H4 (cell line): ENCODE measurements at regions not wholly inside any gene's neighbourhood (a gene's known extent, or its start where the extent isn't known, plus 50 kb on each side); places are given as distances from the start of the nearest gene placed in this dataset.
A peak's percentile ranks its signal among the peaks of the same experiment; 100 is the strongest.
"Not testable (repeated sequence)": the region's sequence is repeated elsewhere in the genome, so short reads cannot be mapped to it uniquely, and the experiment has no call there.

Source experiments
- DNase-seq: peaks from one replicate; pipeline ENCODE4 v3.0.0-alpha.2; 2015; ENCODE audit warnings: low spot score

DNA sequence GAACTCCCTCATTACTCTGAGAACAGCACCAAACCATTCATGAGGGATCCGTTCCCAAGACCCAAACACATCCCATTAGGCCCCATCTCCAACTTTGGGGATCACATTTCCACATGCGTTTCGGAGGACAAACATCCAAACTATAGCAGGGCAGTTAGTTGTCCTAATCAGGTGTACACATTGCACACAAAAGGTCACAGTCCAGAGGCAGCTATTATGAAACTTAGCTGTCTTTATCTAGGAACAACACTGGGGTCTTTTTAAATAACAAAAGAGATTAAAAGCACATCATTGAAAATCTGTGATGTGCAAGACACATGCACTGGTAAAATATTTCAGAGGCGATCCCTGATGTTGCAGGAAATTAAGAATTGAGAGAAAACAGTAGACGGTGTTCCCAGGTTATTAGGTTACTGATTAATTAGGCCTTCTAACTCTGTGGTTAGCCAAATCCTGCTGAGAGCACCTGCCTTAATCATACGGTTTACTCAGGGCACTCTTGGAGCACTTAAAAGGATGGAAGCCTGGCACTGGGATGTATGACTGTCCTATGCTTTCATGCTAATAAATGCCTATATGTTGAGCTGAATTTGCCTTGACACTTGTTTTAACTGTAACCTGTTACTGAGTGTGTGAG is 1574.5 kb upstream of the WWC1 start:
- DNase-seq, result no peak

DNA sequence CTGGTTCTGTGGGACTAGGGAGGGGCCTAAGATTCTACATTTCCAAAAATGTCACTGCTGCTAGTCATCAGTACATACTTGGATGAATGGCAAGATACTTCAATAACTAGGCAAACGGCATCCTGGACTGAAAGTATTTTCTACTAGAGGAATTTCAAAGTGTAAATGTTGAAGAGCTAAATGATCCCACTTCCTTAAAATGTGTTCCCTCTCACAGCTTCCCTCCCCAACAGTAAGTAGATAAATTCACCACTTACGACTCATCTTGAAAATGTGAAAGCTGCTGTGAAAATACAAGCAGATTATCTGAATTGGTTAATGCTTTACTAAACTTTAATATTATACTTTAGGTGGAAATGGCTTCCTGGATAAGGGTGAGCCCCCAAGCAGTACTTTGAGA is 1571.5 kb upstream of the WWC1 start:
- no peak for DNase-seq

DNA sequence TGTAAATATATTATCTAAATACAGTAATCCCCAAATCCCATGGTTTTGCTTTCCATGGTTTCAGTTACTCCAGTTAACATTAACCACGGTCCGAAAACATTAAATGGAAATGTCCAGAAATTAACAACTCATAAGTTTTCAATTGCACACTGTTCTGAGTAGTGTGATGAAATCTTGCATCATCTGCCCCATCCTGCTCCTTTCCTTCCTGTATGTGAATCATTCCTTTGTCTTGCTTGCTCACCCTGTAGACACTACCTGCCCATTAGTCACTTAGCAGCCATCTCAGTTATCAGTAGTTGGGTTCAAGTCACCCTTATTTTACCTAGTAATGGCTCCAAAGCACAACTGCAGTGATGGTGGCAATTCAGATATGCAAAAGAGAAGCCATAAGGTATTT is 1568.5 kb upstream of the WWC1 start:
- peak; percentile 76 for DNase-seq

GRCh38 chr5:166724284-166724683 is 1567.2 kb upstream of the WWC1 start:
- peak; percentile 92 for DNase-seq

DNA sequence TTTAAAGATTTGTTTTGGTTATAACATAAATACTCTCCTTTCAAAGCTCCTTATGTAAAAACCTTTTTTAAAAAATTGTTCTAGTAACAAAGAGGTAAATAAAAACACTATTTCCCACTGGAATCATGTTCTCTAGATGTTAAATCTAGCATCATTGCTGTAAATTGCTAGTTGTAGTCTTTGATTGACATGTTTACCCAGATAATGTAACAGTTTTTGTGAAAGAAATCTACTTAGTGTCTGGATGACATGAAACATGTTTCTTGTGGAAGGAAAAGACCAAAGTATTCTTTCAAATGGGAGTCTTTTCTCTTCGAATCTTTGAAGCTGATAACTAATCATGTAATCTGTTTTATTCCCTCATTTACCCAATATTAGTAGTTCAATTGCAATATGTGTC is 1565.9 kb upstream of the WWC1 start:
- DNase-seq, result no peak

GRCh38 chr5:166726406-166726805 is 1565.0 kb upstream of the WWC1 start:
- no peak for DNase-seq

DNA sequence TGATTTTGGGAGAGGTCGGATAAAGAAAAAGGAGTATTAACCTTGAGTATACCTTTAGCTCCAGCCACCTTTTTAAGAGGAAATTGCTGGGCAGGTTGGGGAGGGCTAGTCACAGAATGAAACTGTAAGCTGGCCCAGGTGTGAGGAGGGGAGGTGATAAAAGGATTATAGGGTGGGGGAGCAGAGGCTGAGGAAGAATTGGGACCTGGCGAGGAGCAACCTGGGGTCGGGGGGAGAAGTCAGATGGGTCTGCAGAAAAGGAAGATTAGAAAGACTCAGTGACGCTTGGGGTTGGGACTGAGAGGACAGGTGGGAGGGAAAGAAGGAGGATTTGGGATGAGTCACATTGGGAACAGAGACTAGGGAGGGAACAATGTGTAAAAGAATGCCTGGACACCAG is 1548.5 kb upstream of the WWC1 start:
- DNase-seq, result not testable (repeated sequence)

GRCh38 chr5:166746506-166746905 is 1544.9 kb upstream of the WWC1 start:
- no peak for DNase-seq

DNA sequence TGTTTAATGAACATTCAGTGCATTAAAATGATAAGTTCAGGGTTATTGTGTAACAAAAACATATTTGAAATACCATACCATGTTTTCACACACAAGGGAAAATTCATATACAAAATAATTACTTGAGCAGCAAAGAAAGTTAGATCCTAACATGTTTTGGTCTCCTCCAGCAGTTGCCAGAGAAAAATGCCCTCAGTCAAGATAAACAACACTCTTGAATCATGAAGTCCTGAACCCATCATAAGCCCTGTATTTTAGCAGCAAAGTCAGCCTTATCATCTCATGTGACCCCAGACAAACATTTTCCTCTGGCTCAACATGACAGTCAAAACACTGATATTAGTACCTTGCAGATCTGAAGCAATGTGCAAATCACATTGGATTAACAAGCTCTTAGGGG is 1541.1 kb upstream of the WWC1 start:
- no peak for DNase-seq

- no peak for DNase-seq
These were observed 1533.3 kb upstream of the WWC1 start for GRCh38 chr5:166758151-166758550.

- DNase-seq, result no peak
These were observed 1523.6 kb upstream of the WWC1 start for GRCh38 chr5:166767858-166768257.

DNA sequence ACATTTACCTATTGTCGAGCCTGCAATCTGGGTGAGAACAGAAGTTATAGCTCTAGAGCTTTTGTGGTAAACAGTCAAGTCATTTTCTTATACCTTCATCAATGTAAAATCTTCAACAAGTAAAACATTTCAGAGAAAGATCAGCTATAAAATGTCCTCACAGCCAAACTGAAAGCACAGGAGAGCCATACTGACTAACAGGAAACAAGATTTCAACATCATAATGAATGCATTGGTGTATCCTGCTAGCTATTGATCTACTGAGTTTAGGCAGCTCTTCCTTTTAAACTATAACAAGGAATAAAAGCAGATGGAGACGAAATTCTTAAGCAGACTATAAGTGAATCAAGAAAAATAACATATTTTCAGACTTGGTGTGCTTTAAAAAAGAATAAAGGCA is 1522.9 kb upstream of the WWC1 start:
- no peak for DNase-seq

DNA sequence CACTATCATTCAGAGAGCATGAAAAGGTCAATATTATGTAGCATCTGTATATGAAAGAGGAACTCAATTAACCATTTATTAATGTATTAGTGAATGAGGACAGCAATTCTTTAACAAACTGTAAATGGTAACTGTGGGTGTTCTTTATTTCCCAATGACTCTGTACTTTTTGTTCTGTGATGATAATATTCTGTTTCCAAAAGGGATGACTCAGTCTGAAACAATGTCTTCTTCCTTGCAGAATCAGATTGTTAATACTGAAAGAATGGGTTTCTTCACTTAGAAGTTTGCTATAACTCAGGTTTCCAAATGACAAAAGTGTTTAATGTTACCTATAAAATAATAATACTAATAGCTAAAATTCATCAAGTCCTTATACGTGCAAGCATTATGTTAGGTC is 1518.7 kb upstream of the WWC1 start:
- DNase-seq, result peak; percentile 5

DNA sequence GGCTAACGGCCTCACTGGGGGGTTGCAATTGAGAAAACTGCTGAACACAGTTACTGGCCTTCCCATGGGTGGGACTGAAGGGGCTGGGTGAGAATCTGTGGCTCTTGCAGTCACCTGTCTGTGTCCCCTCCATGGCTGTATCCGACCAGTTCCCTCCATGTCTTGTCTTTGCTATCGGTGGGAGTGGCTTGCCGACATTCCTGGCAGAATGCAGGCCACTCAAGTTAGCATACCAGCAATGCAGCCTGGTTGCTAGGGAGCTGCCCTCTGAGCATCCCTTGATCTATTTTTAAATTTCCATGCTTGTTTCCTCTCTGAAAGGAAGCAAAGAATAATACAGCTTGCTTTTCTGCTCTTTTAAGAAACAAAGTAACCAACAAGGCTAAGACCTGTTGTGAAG is 1509.7 kb upstream of the WWC1 start:
- no peak for DNase-seq

DNA sequence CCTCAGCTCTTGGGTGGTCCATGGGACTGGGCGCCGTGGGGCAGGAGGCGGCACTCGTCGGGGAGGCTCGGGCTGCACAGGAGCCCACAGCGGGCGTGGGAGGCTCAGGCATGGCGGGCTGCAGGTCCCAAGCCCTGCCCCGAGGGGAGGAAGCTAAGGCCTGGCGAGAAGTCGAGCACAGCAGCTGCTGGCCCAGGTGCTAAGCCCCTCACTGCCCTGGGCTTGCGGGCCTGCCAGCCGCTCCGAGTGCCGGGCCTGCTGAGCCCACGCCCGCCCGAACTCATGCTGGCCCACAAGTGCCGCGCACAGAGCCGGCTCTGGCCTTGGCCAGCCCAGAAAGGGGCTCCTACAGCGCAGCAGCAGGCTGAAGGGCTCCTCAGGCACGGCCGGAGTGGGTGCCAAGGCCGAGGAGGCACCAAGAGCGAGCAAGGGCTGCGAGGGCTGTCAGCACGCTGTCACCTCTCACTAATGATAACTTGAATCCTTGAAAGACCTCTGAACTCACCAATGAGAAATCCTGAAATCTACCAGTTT is 1506.8 kb upstream of the WWC1 start:
- DNase-seq, result no peak

GRCh38 chr5:166786178-166786577 is 1505.3 kb upstream of the WWC1 start:
- no peak for DNase-seq

DNA sequence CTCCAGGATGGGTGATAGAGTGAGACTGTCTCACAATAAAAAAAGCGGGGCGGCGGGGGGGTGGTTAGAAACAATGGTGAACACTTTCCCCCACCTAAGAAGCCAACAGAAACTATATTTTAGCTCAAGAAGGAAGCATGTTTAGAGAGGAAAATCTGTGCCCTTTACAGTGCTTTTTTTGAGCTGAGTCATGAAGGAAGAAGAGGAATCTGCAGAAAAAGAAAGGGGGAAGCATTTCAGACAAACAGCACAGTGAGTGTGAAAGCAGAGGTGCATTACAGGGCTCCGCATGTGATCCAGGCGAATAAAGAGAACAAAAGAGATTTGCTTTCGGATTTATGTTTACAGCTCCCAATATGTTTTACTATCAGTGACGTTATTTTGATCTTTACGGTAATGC is 1504.6 kb upstream of the WWC1 start:
- DNase-seq, result no peak

DNA sequence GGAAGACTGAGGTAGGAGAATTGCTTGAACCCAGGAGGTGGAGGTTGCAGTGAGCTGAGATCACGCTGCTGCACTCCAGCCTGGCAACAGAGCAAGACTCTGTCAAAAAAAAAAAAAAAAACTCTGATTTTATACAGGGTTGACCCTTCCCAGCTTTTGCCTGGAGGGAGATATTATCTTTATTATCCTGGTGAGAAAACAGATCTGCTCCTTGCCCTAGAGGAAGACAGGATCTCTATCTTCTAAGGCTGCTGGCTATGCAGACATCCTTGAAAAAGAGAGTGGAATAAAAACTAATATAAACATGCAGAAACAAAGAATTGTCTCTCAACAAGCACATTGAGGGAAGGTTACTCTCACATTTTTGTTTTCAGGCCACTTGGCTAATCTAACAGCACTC is 1503.4 kb upstream of the WWC1 start:
- no peak for DNase-seq

DNA sequence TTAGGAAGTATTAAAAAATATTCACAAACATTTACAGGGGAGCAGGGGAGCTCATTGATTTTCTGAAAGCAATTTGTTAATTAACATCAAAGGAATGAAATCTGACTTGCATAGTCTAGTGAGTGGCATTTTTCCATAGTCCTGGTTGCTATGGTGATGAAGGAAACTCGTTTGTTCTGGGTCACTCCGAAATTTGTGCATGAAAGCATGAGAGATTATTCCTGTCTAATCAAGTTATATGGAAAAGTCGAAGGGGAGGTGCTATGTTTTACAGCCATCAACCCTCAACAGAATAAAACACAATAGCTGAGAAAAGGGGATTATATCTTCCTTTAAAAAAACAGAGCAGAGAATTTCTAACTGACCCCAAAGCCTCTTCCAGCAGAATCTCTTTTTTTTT is 1495.7 kb upstream of the WWC1 start:
- DNase-seq, result no peak

DNA sequence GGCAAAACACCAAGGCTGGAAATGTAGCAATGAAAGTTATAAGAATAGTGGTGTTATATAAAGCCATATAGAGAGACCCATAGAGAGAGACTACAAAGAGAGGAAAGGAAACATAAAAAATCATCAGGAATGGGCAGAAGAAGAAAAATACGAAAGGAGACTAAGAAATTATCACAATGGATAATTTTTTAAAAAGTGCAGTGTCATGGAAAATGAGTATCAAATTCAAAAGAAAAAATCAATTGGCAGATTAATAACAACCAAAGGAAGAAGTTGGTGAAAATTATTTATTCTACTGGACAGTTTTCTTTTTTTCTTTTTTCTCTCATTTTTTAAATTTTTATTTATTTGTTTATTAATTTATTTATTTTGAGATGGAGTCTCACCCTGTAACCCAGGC is 1488.4 kb upstream of the WWC1 start:
- DNase-seq, result no peak

DNA sequence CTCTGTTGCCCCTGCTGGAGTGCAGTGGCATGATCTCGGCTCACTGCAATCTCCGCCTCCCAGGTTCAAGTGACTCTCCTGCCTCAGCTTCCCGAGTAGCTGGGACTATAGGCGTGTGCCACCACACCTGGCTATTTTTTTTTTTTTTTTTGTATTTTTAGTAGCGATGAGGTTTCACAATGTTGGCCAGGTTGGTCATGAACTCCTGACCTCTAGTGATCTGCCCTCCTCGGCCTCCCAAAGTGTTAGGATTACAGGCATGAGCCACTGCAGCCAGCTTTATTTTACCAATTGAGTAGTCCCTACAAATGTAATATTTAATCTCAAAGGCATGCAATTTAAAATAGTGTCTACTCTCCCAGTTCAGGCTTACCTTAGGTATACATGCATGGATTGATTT is 1487.2 kb upstream of the WWC1 start:
- DNase-seq, result not testable (repeated sequence)

GRCh38 chr5:166804693-166805092 is 1486.8 kb upstream of the WWC1 start:
- DNase-seq, result not testable (repeated sequence)

DNA sequence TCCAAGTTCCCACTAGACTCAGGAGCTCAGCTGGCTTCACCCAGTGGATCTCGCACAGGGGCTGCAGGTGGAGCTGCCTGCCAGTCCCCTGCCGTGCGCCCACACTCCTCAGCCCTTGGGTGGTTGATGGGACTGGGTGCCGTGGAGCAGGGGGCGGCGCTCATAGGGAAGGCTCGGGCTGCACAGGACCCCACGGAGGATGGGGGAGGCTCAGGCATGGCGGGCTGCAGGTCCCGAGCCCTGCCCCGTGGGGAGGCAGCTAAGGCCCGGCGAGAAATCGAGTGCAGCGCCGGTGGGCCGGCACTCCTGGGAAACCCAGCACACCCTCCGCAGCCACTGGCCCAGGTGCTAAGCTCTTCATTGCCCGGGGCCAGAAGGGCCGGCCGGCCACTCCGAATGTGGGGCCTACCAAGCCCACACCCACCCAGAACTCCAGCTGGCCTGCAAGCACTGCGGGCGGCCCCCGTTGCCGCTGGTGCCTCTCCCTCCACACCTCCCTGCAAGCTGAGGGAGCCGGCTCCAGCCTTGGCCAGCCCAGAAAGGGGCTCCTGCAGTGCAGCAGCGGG is 1481.3 kb upstream of the WWC1 start:
- DNase-seq, result not testable (repeated sequence)

- DNase-seq, result no peak
These were observed 1480.7 kb upstream of the WWC1 start for GRCh38 chr5:166810721-166811120.
